ENCODE measurements at regions not wholly inside any gene's neighbourhood (a gene's known extent, or its start where the extent isn't known, plus 50 kb on each side); places are given as distances from the start of the nearest gene placed in this dataset.
"Not testable (repeated sequence)": the region's sequence is repeated elsewhere in the genome, so short reads cannot be mapped to it uniquely, and the experiment has no call there.

- DNase-seq (ENCODE audit: low spot score), result no peak
These were observed 204.4 kb downstream of the TMX1 start for GRCh38 chr14:51444353-51445000.

GRCh38 chr14:51445001-51445390, 204.9 kb downstream of the TMX1 start:
- DNase-seq (ENCODE audit: low spot score), result no peak

DNA sequence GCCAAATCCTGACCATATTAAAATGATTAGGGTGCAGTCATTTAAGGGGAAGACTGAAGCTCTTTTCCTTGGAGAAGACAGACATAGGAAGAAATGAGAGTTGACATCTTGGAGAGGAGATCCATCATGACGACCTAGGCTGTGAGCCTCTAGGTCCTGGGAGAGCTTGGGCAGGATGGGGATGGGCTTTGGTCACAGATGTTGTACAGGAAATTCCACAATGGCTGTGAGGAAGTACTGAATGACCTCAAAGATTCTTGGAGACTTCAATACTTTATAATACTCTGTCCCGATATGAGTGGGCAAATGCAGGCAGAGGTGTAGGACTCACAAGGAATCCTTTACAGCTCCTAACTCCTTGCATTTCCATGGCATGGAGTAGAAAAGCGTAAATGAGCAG, 204.9 kb upstream of the FRMD6 start:
- DNase-seq (ENCODE audit: low spot score), result no peak

- no peak for DNase-seq (ENCODE audit: low spot score)
These were observed 204.3 kb upstream of the FRMD6 start for GRCh38 chr14:51447411-51447810.

- DNase-seq (ENCODE audit: low spot score), result peak; percentile 28
These were observed 202.7 kb upstream of the FRMD6 start for GRCh38 chr14:51448831-51449670.

DNA sequence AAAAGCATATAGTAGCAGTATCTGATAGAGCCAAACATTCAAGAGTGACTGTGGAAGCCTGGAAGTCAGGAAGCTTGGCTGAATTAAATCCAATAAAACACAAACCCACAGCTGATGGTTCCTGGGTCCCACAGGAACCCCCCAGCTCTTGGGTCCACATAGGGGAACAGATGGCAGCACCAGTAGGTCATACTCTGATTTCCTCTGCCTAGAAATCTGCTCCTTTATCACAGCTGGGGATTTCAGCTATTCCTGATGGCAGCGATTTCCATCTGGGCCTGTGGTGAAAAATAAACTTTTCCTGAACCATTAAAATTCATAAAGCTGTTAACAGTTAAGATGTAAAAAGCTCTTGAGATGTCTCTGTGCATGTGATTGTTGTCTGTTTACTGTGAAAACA, 202.0 kb upstream of the FRMD6 start:
- DNase-seq (ENCODE audit: low spot score), result no peak

DNA sequence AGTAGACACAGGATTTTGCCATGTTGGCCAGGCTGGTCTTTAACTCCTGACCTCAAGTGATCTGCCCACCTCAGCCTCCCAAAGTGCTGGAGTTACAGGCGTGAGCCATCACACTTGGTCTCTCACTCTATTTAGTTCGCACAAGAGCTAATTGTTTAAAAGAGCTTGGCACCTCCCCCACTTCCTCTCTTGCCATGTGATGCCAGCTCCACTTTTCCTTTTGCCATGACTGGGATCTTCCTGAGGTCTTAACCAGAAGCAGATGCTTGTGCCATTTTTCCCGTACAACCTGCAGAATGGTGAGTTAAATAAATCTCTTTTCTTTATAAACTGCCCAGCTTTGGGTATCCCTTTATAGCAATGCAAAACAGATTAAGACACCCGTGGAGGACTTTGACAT, 200.1 kb upstream of the FRMD6 start:
- DNase-seq (ENCODE audit: low spot score), result no peak

- peak; percentile 58 for DNase-seq (ENCODE audit: low spot score)
These were observed 197.8 kb upstream of the FRMD6 start for GRCh38 chr14:51453869-51454268.

GRCh38 chr14:51454351-51454750, 197.4 kb upstream of the FRMD6 start:
- DNase-seq (ENCODE audit: low spot score), result no peak

DNA sequence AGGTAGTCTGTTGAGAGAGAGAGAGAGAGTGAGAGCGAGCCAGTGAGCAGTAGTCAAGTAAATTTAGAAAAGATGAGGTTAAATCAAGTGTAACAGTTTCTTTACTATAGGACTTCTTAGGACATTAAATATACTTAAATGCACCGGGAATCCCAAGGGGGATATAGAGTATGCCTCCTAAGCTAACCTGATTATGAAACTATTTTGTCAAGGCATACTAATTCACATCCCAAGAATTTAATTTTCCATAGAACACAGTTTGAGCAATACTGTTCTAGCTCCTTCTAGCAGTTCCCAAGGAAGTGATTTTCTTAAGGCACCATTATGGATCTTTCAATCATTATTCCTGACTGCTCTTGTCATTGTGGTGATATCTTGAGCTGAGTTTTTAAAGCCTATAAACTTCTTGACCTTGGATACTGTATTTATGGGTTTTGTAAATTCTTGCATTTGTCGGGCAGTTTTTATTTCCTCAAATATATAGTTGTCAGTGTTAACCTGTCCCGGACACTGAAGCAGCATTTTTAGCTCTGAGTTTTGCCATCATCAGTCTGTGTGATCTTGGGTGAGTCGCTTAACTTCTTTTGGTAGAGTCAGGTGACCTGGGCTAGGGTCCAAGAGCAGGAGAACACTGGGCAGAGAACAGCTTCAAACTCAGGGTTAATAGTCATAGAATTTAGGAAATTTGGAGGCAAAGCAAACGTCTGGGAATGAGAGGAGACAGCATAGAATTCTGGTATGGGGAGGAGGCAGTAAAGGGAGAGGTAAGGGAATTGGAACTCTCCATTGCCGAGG, 196.5 kb upstream of the FRMD6 start:
- DNase-seq (ENCODE audit: low spot score), result no peak

GRCh38 chr14:51457843-51458562, 193.7 kb upstream of the FRMD6 start:
- no peak for DNase-seq (ENCODE audit: low spot score)

DNA sequence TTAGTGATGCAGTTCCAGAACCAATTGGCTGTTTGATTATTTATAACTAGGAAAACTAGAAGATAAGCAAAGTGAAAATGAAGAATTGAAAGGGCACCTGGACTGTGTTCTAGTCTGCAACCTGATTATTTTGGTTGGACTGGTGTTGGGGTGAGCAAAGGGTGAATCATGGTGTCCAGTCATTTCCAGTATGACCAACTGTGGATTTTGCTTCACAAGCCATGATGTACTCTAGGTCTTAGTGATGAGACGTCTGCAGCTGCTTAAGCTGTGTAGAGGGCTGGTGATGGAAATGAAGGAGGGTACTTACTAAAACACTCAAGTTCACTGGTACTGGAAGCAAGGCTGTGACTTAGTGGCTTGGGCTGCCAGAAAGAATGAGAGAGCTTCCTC, 193.2 kb upstream of the FRMD6 start:
- DNase-seq (ENCODE audit: low spot score), result no peak

DNA sequence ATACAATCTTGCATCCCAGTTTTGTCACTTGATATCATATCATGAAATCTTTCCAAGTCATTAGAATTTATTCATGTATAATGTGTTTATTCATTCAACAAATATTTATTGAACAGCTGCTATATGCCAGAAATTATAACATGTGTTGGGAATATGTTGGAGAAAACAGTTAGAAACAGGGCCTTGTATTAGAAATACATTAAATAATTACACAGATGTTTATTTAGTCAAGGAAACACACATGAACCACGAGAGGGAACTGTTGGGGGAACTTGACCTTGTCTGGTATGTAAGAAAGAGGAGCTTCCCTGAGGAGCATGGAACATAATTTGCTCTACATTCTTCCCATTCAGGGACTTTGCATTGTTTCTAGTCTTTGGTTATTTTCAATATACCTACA, 191.7 kb upstream of the FRMD6 start:
- no peak for DNase-seq (ENCODE audit: low spot score)

- no peak for DNase-seq (ENCODE audit: low spot score)
These were observed 189.5 kb upstream of the FRMD6 start for GRCh38 chr14:51462182-51462581.

DNA sequence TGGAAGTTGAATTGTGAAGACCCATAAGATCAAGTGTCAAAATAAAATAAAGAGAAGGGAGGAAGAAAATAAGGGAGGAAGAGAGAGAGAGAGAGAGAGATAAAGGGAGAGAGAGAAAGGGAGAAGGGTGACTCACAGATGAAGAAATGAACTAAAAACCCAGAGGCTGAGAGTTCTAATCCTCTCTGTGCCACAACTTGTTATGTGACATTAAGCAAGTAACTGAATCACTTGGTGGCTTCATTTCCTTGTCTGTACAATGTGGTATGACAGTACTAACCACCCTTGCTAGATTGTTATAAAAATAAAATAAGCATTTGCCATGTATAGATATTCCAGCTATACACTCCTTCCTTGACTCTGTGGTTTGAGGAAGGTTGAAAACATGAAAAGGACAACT, 189.0 kb upstream of the FRMD6 start:
- DNase-seq (ENCODE audit: low spot score), result no peak

- no peak for DNase-seq (ENCODE audit: low spot score)
These were observed 188.2 kb upstream of the FRMD6 start for GRCh38 chr14:51463461-51463860.

DNA sequence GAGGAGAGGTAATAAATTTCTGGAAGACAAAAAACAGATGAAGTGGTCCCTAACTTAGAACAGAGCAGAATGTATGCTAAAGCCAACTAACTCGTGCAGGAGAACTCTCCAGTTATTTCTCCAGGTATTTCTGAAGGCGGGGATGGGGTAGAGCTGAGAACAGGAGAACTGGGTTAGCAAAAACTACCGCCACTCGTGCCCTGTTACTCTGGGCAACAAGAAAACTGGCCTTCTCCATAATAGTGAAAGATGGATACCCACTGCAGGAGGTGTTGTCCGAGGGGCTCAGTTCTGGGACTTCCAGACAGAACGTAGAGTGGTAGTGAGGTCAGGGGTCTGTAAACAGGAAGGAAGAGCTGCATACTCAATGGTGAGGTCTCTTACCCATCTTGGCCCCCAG, 187.3 kb upstream of the FRMD6 start:
- no peak for DNase-seq (ENCODE audit: low spot score)

- no peak for DNase-seq (ENCODE audit: low spot score)
These were observed 186.2 kb upstream of the FRMD6 start for GRCh38 chr14:51465486-51465885.

DNA sequence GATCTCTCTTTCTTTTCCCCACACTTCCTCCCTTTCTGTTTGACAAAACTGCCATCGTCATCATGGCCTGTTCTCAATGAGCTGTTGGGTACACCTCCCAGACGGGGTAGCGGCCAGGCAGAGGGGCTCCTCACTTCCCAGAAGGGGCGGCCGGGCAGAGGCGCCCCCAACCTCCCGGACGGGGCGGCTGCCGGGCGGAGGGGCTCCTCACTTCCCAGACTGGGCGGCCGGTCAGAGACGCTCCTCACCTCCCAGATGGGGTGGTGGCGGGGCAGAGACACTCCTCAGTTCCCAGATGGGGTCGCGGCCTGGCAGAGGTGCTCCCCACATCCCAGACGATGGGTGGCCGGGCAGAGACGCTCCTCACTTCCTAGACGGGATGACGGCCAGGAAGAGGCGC, 184.3 kb upstream of the FRMD6 start:
- DNase-seq (ENCODE audit: low spot score), result not testable (repeated sequence)

DNA sequence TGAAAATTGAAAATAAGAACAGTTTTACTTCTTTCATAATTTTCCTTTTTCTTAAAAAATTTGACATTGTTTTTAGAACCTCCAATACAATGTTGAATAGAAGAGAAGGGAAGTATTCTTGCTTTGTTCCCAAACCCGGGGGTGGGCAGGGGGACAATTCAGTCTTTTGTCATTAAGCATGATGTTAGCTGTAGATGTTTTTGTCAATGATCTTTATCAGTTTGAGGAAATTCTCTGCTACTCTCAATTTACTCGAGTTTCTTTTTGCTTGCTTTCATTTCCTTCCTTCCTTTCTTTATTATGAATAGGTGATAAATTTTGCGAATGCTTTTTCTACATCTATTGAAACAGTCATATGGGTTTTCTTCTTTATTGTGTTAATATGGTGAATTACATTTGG, 183.2 kb upstream of the FRMD6 start:
- no peak for DNase-seq (ENCODE audit: low spot score)

DNA sequence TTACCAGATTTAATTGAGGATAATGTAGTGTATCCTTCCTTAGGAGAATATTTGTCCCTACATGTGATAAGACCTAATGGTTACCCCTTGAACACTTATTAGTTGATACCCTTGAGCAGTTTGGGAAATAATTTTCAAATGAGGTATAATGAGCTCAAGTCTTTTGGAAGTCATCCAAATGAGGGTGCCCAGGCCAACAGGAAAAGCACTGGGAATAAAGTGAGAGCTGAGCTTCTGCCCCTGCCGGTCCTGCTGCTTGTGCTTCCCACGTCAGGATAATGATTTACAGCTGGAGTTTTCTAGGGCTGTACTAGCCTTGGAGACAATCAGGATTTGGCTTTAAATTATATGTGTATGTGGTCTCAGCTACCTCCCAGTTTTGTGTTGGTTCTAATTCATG, 178.8 kb upstream of the FRMD6 start:
- DNase-seq (ENCODE audit: low spot score), result no peak

- DNase-seq (ENCODE audit: low spot score), result no peak
These were observed 178.4 kb upstream of the FRMD6 start for GRCh38 chr14:51473351-51473750.

Measured in H4 (cell line).